Osteoblast (primary cell): ENCODE measurements at regions not wholly inside any gene's neighbourhood (a gene's known extent, or its start where the extent isn't known, plus 50 kb on each side); places are given as distances from the start of the nearest gene placed in this dataset.

Experiments
- DNase-seq: peaks from one replicate; pipeline ENCODE4 v3.0.0; 2011; ENCODE audit warnings: low spot score, mixed read lengths; ENCODE audit not compliant: insufficient read length; ENCODE audit errors: missing footprints
- H2AFZ ChIP-seq: 2 replicates; pipeline ENCODE4 v1.6.0; 2011; ENCODE audit warnings: mild to moderate bottlenecking, low read length
- H3K27ac ChIP-seq: 2 replicates; pipeline ENCODE4 v1.5.1; 2011; ENCODE audit warnings: mild to moderate bottlenecking, low read depth, low read length, moderate library complexity
- H3K27me3 ChIP-seq: 2 replicates; pipeline ENCODE4 v1.6.0; 2012; ENCODE audit warnings: mild to moderate bottlenecking, control low read depth, inconsistent platforms, low read length, moderate library complexity; ENCODE audit not compliant: insufficient read depth
- H3K36me3 ChIP-seq: 2 replicates; pipeline ENCODE4 v1.5.1; 2011; ENCODE audit warnings: mild to moderate bottlenecking, low read length, control low read depth, moderate library complexity; ENCODE audit not compliant: insufficient read depth
- H3K4me1 ChIP-seq: 2 replicates; pipeline ENCODE4 v1.5.1; 2011; ENCODE audit warnings: mild to moderate bottlenecking, low read length, control low read depth, moderate library complexity; ENCODE audit not compliant: insufficient read depth
- H3K4me2 ChIP-seq: 2 replicates; pipeline ENCODE4 v1.6.0; 2011; ENCODE audit warnings: mild to moderate bottlenecking, low read length; ENCODE audit not compliant: insufficient read depth
- H3K4me3 ChIP-seq: fragments of 200-600 bp; sonication (generic); 3 replicates; pipeline ENCODE4 v1.5.1; 2012; ENCODE audit warnings: mild to moderate bottlenecking, low read length, inconsistent platforms; ENCODE audit not compliant: insufficient read depth
- H3K79me2 ChIP-seq: 2 replicates; pipeline ENCODE4 v1.6.0; 2012; ENCODE audit warnings: mild to moderate bottlenecking, low read length, control low read depth, inconsistent platforms; ENCODE audit not compliant: insufficient read depth
- H3K9me3 ChIP-seq: 2 replicates; pipeline ENCODE4 v1.5.1; 2011; ENCODE audit warnings: low read depth, low read length, control low read depth
- H4K20me1 ChIP-seq: 2 replicates; pipeline ENCODE4 v1.6.0; 2012; ENCODE audit warnings: mild to moderate bottlenecking, low read length, control low read depth; ENCODE audit not compliant: insufficient read depth
- CTCF ChIP-seq: IDR thresholded peaks from 2 replicates; pipeline ENCODE4 v1.5.1; 2011; ENCODE audit warnings: mild to moderate bottlenecking, low read depth, low read length, moderate library complexity; ENCODE audit errors: extremely low read depth

DNA sequence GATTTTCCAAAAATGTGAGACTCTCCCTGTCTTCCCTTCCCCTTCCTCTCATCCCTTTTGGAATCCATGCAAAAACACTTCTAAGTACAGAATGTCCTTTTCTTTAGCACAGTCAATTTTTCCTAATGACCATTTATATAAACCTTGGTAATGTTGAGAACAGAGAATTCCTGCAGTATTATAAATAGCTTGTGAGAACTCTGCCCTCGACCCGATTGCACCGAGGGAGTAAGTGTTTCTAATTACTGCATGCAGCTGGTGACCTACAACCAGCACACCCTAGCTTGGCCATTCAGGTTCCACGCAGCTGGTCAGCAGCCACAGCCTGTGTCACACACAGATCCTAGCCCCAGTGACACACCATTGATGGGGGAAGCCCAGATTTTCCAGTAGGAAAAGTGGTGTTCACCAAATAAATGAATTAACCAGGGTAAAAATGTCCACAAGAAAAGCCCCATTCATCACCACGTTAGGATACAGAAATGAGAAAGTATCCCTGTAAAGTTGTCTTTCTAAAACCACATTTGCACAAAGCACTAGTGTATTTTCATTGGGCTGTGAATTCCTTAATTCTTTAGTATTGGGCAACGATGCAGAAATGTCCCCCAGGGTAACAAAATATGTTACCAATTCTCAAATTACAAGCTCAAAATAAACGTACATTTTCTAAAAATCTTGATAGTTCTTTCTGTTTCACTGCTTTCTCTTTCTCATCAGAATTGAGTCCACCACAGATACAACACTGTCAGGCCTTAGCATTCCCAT, 499.0 kb upstream of the KLF6 start:
- no peaks in the 10 kb centered on the region for H4K20me1 ChIP-seq
- TF ChIP-seq CTCF = no peak
- H3K27me3 ChIP-seq = no peaks in the 10 kb centered on the region
- peaks cover 38% of the 10 kb centered on the region for H3K4me1 ChIP-seq
- no peaks in the 10 kb centered on the region for H3K36me3 ChIP-seq
- H2AFZ ChIP-seq = peak overlapping the region; percentile 58
- H3K9me3 ChIP-seq = no peaks in the 10 kb centered on the region
- H3K4me2 ChIP-seq = peak overlapping the region; percentile 25
- DNase-seq = peak; percentile 74
- H3K79me2 ChIP-seq = no peaks in the 10 kb centered on the region
- H3K4me3 ChIP-seq = peak overlapping the region; percentile 6
- H3K27ac ChIP-seq = peak overlapping the region; percentile 61

- Histone ChIP-seq H3K36me3 (no peaks in the 10 kb centered on the region), H3K4me3 (no peak overlapping the region), H3K4me2 (no peak overlapping the region), H3K9me3 (no peaks in the 10 kb centered on the region), H2AFZ (no peak overlapping the region), H3K4me1 (peaks cover 38% of the 10 kb centered on the region), H3K27me3 (no peaks in the 10 kb centered on the region), H3K27ac (no peak overlapping the region), H3K79me2 (no peaks in the 10 kb centered on the region), H4K20me1 (no peaks in the 10 kb centered on the region)
- no peak for TF ChIP-seq CTCF
- no peak for DNase-seq
Measured at GRCh38 chr10:4282496-4282895, 497.5 kb upstream of the KLF6 start.

GRCh38 chr10:4281190-4281825, 496.3 kb upstream of the KLF6 start:
- H3K4me1 ChIP-seq = peaks cover 38% of the 10 kb centered on the region
- no peak overlapping the region for H3K4me2 ChIP-seq
- H4K20me1 ChIP-seq = no peaks in the 10 kb centered on the region
- no peak overlapping the region for H3K4me3 ChIP-seq
- DNase-seq = no peak
- TF ChIP-seq CTCF = no peak
- peak overlapping the region; percentile 47 for H3K27ac ChIP-seq
- H2AFZ ChIP-seq = no peak overlapping the region
- H3K79me2 ChIP-seq = no peaks in the 10 kb centered on the region
- H3K9me3 ChIP-seq = no peaks in the 10 kb centered on the region
- H3K27me3 ChIP-seq = no peaks in the 10 kb centered on the region
- no peaks in the 10 kb centered on the region for H3K36me3 ChIP-seq

DNA sequence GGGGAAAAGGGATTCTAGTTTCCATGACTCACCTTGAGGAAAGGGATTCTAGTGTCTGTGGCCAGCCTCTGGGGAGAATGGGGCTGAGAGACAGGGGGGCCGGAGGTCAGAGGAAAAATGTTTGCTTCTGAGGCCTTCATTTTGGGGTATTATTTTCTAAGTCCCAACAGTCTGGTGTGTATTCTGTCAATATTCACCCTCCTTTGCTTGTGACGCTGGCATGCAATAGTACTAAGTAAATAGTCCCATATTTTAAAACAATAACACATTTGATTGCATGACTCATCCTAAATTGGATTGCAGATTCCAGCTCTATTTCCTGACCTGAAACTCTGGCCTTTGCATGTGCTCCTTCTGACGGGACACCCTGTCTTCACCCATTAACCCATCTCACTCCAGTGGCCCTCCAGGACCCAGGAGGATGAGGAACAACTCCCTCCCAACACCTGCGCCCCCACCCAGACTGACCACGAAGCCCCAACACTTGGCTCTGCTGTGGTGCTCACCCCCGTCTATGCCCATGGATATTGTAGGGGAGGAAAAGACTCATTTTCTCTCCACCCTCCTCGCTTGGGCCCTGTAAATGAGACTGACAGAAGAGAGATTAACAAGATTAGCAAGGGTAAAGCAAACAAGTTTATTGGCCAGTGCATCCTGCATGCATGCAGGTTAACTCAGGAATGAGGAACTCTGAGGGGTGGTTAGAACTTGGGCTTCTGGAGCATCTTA, 495.6 kb upstream of the KLF6 start:
- DNase-seq = peak; percentile 59
- Histone ChIP-seq H3K27ac (peak overlapping the region; percentile 47), H3K79me2 (no peaks in the 10 kb centered on the region), H3K9me3 (no peaks in the 10 kb centered on the region), H3K36me3 (no peaks in the 10 kb centered on the region), H4K20me1 (no peaks in the 10 kb centered on the region), H3K4me1 (peaks cover 38% of the 10 kb centered on the region), H2AFZ (peak overlapping the region; percentile 11), H3K4me3 (no peak overlapping the region), H3K27me3 (no peaks in the 10 kb centered on the region), H3K4me2 (peak overlapping the region; percentile 12)
- TF ChIP-seq CTCF = no peak
